ENCODE measurements at regions not wholly inside any gene's neighbourhood (a gene's known extent, or its start where the extent isn't known, plus 50 kb on each side); places are given as distances from the start of the nearest gene placed in this dataset.

GRCh38 chr9:109959679-109960078 is 179.7 kb downstream of the PALM2AKAP2 start:
- in situ Hi-C loops (cut with HindIII; ENCODE audit: low sequenced_read_pairs): no loop called here
- DNase-seq (ENCODE audit: low read depth): no peak

GRCh38 chr9:109961626-109962025 is 181.6 kb downstream of the PALM2AKAP2 start:
- no peak for DNase-seq (ENCODE audit: low read depth)
- in situ Hi-C loops (cut with HindIII; ENCODE audit: low sequenced_read_pairs): no loop called here
- H3K4me3 ChIP-seq (ENCODE audit: low read depth, low read length): no peak overlapping the region
- TF ChIP-seq CTCF (IDR thresholded peaks at IDR 0.05; ENCODE audit: low read depth, low read length, missing control alignments): no peak

More at GRCh38 chr9:109959679-109960078, 179.7 kb downstream of the PALM2AKAP2 start:
- no peak overlapping the region for H3K4me3 ChIP-seq (ENCODE audit: low read depth, low read length)
- TF ChIP-seq CTCF (IDR thresholded peaks at IDR 0.05; ENCODE audit: low read depth, low read length, missing control alignments): no peak

- no peak overlapping the region for H3K4me3 ChIP-seq (ENCODE audit: low read depth, low read length)
- DNase-seq (ENCODE audit: low read depth): no peak
- TF ChIP-seq CTCF (IDR thresholded peaks at IDR 0.05; ENCODE audit: low read depth, low read length, missing control alignments): no peak
- in situ Hi-C loops (cut with HindIII; ENCODE audit: low sequenced_read_pairs): no loop called here
Observed at GRCh38 chr9:109962215-109962614, 182.2 kb downstream of the PALM2AKAP2 start.

GRCh38 chr9:109963079-109963478 is 183.1 kb downstream of the PALM2AKAP2 start:
- no peak for DNase-seq (ENCODE audit: low read depth)
- no peak for TF ChIP-seq CTCF (IDR thresholded peaks at IDR 0.05; ENCODE audit: low read depth, low read length, missing control alignments)
- no peak overlapping the region for H3K4me3 ChIP-seq (ENCODE audit: low read depth, low read length)
- in situ Hi-C loops (cut with HindIII; ENCODE audit: low sequenced_read_pairs): no loop called here

- no peak overlapping the region for H3K4me3 ChIP-seq (ENCODE audit: low read depth, low read length)
- TF ChIP-seq CTCF (IDR thresholded peaks at IDR 0.05; ENCODE audit: low read depth, low read length, missing control alignments): no peak
- in situ Hi-C loops (cut with HindIII; ENCODE audit: low sequenced_read_pairs): no loop called here
- DNase-seq (ENCODE audit: low read depth): no peak
Observed at GRCh38 chr9:109966643-109967368, 186.8 kb downstream of the PALM2AKAP2 start.

- TF ChIP-seq CTCF (IDR thresholded peaks at IDR 0.05; ENCODE audit: low read depth, low read length, missing control alignments): no peak
- no peak overlapping the region for H3K4me3 ChIP-seq (ENCODE audit: low read depth, low read length)
- in situ Hi-C loops (cut with HindIII; ENCODE audit: low sequenced_read_pairs): no loop called here
- DNase-seq (ENCODE audit: low read depth): no peak
Observed at GRCh38 chr9:109967651-109968642, 187.9 kb downstream of the PALM2AKAP2 start.

Measured in astrocyte of the cerebellum (primary cell).